ENCODE measurements at regions not wholly inside any gene's neighbourhood (a gene's known extent, or its start where the extent isn't known, plus 50 kb on each side); places are given as distances from the start of the nearest gene placed in this dataset.
"Not testable (repeated sequence)": the region's sequence is repeated elsewhere in the genome, so short reads cannot be mapped to it uniquely, and the experiment has no call there.

GRCh38 chr15:89004726-89005030 lies 83.6 kb upstream of the ABHD2 start:
- CTCF ChIA-PET = interaction anchor here (0.5 to 5.7 kb wide), 7 partner anchors 8 to 719 kb away, joined by 3 to 53 read pairs (median 4); no protein-coding TSS in a partner anchor
- no peak for TF ChIP-seq ZNF518A (tag by site-specific recombination; conservative IDR thresholded peaks at IDR 0.05; ENCODE audit: low read depth)
- no peak for TF ChIP-seq KLF16 (tag by site-specific recombination; IDR thresholded peaks at IDR 0.05)
- no peak for TF ChIP-seq ZNF580 (tag by site-specific recombination; IDR thresholded peaks at IDR 0.05)
- no peak for TF ChIP-seq TRIM28 (IDR thresholded peaks at IDR 0.05; ENCODE audit: borderline replicate concordance, low read length)
- POLR2A ChIA-PET = no interaction called here
- no peak overlapping the region for H3K4me3 ChIP-seq (ENCODE audit: low read depth, low read length)
- H3K4me1 ChIP-seq (ENCODE audit: control insufficient read depth, insufficient read depth, low read length) = no peaks in the 10 kb centered on the region
- H3K27ac ChIP-seq (ENCODE audit: extremely low read depth, low read depth, low read length) = no peak overlapping the region
- H3K9me3 ChIP-seq (ENCODE audit: control insufficient read depth, insufficient read depth, low read depth, low read length) = no peaks in the 10 kb centered on the region
- no peaks in the 10 kb centered on the region for H3K36me3 ChIP-seq (ENCODE audit: control insufficient read depth in 2 of 2, insufficient read depth in 1 of 2, low read length in 2 of 2)

- H3K27ac ChIP-seq (ENCODE audit: extremely low read depth, low read depth, low read length); H3K4me1 ChIP-seq (ENCODE audit: control insufficient read depth, insufficient read depth, low read length); H3K9me3 ChIP-seq (ENCODE audit: control insufficient read depth, insufficient read depth, low read depth, low read length); H3K4me3 ChIP-seq (ENCODE audit: low read depth, low read length); H3K36me3 ChIP-seq (ENCODE audit: control insufficient read depth in 2 of 2, insufficient read depth in 1 of 2, low read length in 2 of 2); POLR2A ChIA-PET: not testable (repeated sequence)
- CTCF ChIA-PET = interaction anchor here (1.1 kb wide), 2 partner anchors 10 to 103 kb away, joined by 3 to 4 read pairs; no protein-coding TSS in a partner anchor
Measured at GRCh38 chr15:89007527-89007926, 80.7 kb upstream of the ABHD2 start.

GRCh38 chr15:89007989-89008388 lies 80.3 kb upstream of the ABHD2 start:
- Histone ChIP-seq H3K4me1 (ENCODE audit: control insufficient read depth, insufficient read depth, low read length) (no peaks in the 10 kb centered on the region), H3K27ac (ENCODE audit: extremely low read depth, low read depth, low read length) (no peak overlapping the region), H3K4me3 (ENCODE audit: low read depth, low read length) (no peak overlapping the region), H3K36me3 (ENCODE audit: control insufficient read depth in 2 of 2, insufficient read depth in 1 of 2, low read length in 2 of 2) (no peaks in the 10 kb centered on the region), H3K9me3 (ENCODE audit: control insufficient read depth, insufficient read depth, low read depth, low read length) (no peaks in the 10 kb centered on the region)
- ChIA-PET CTCF (interaction anchor here (1.1 kb wide), 2 partner anchors 9 to 103 kb away, joined by 3 to 4 read pairs; no protein-coding TSS in a partner anchor), POLR2A (no interaction called here)
- TF ChIP-seq ZNF214 (tag by site-specific recombination; IDR thresholded peaks at IDR 0.05; ENCODE audit: borderline replicate concordance) = no peak
- TF ChIP-seq IKZF3 (tag by site-specific recombination; IDR thresholded peaks at IDR 0.05) = no peak
- no peak for TF ChIP-seq ZNF768 (tag by site-specific recombination; IDR thresholded peaks at IDR 0.05)
- TF ChIP-seq CTCF (tag by site-specific recombination; IDR thresholded peaks at IDR 0.05) = no peak

- ChIA-PET CTCF (interaction anchor here (0.8 to 1.8 kb wide), 4 partner anchors 48 to 120 kb away, joined by 3 to 8 read pairs (median 4); no protein-coding TSS in a partner anchor), POLR2A (no interaction called here)
- TF ChIP-seq ZBTB17 (tag by site-specific recombination; IDR thresholded peaks at IDR 0.05) (no peak), PRDM1 (tag by site-specific recombination; IDR thresholded peaks at IDR 0.05) (no peak), GLI2 (tag by site-specific recombination; IDR thresholded peaks at IDR 0.05; ENCODE audit: borderline replicate concordance, low read depth) (no peak), MEIS1 (CRISPR knock-in tag; IDR thresholded peaks at IDR 0.05; ENCODE audit: borderline replicate concordance) (no peak), ZNF391 (tag by site-specific recombination; IDR thresholded peaks at IDR 0.05; ENCODE audit: borderline replicate concordance, low read depth) (no peak), ZNF311 (tag by site-specific recombination; IDR thresholded peaks at IDR 0.05; ENCODE audit: borderline replicate concordance) (no peak), ZFP37 (tag by site-specific recombination; IDR thresholded peaks at IDR 0.05) (no peak), ZNF529 (tag by site-specific recombination; IDR thresholded peaks at IDR 0.05; ENCODE audit: insufficient replicate concordance) (no peak), ZNF23 (tag by site-specific recombination; IDR thresholded peaks at IDR 0.05; ENCODE audit: borderline replicate concordance) (no peak), HOXD13 (CRISPR knock-in tag; IDR thresholded peaks at IDR 0.05; ENCODE audit: borderline replicate concordance) (no peak), ZNF341 (tag by site-specific recombination; IDR thresholded peaks at IDR 0.05; ENCODE audit: low read depth) (no peak), ZNF48 (tag by site-specific recombination; IDR thresholded peaks at IDR 0.05) (no peak), ZNF521 (tag by site-specific recombination; IDR thresholded peaks at IDR 0.05) (no peak), ZNF184 (tag by site-specific recombination; IDR thresholded peaks at IDR 0.05) (no peak), ZNF416 (tag by site-specific recombination; IDR thresholded peaks at IDR 0.05) (no peak)
Measured at GRCh38 chr15:89009080-89009479, 79.2 kb upstream of the ABHD2 start.

More at GRCh38 chr15:89009080-89009479, 79.2 kb upstream of the ABHD2 start:
- Histone ChIP-seq H3K4me3 (ENCODE audit: low read depth, low read length) (no peak overlapping the region), H3K27ac (ENCODE audit: extremely low read depth, low read depth, low read length) (no peak overlapping the region), H3K4me1 (ENCODE audit: control insufficient read depth, insufficient read depth, low read length) (no peaks in the 10 kb centered on the region), H3K36me3 (ENCODE audit: control insufficient read depth in 2 of 2, insufficient read depth in 1 of 2, low read length in 2 of 2) (no peaks in the 10 kb centered on the region), H3K9me3 (ENCODE audit: control insufficient read depth, insufficient read depth, low read depth, low read length) (peaks cover 2% of the 10 kb centered on the region; the same call in 1 of the 2 replicates)

Measured in HEK293 (cell line).